H1 (cell line): ENCODE measurements at regions not wholly inside any gene's neighbourhood (a gene's known extent, or its start where the extent isn't known, plus 50 kb on each side); places are given as distances from the start of the nearest gene placed in this dataset.
"Not testable (repeated sequence)": the region's sequence is repeated elsewhere in the genome, so short reads cannot be mapped to it uniquely, and the experiment has no call there.

Source experiments
- CTCF ChIA-PET: fragments of 300-600 bp; sonication (Branson Sonifier 250); formaldehyde crosslinking; loops from one replicate; lab custom pipeline; 2021; ENCODE audit not compliant: partially characterized antibody; lab: Charles Lee
- POLR2A ChIA-PET: fragments of 300-600 bp; sonication (Branson Sonifier 250); formaldehyde crosslinking; loops from one replicate; lab custom pipeline; 2021; ENCODE audit warnings: inconsistent platforms; ENCODE audit not compliant: partially characterized antibody; lab: Charles Lee
- DNase-seq, 2 experiments: peaks; one replicate each; pipeline versions ENCODE4 v3.0.0 to v3.0.0-alpha.2; 2010 to 2022; ENCODE audit warnings: low spot score in 2 of 2, low read depth in 1 of 2, mixed read lengths in 1 of 2
- FAIRE-seq: peaks from 2 replicates; lab custom pipeline; 2011; peaks lifted over from hg19 to GRCh38; lab: Jason Lieb, UNC
- H2AFZ ChIP-seq: 2 replicates; pipeline ENCODE4 v1.8.1; 2012; ENCODE audit warnings: low read length, inconsistent platforms
- H2AK5ac ChIP-seq: 2 replicates; pipeline ENCODE4 v1.6.1; 2013; ENCODE audit warnings: low read depth, low read length
- H2BK120ac ChIP-seq: replicated peaks from 2 replicates; pipeline ENCODE3; 2013; ENCODE audit warnings: low read depth, low read length, inconsistent platforms
- H2BK12ac ChIP-seq: 2 replicates; pipeline ENCODE4 v1.6.1; 2013; ENCODE audit warnings: low read depth, low read length
- H2BK15ac ChIP-seq: 2 replicates; pipeline ENCODE4 v1.6.1; 2013; ENCODE audit warnings: low read length
- H2BK20ac ChIP-seq: 2 replicates; pipeline ENCODE4 v1.6.1; 2013; ENCODE audit warnings: low read length
- H2BK5ac ChIP-seq: 2 replicates; pipeline ENCODE4 v1.6.1; 2013; ENCODE audit warnings: low read depth, low read length
- H3K14ac ChIP-seq: 2 replicates; pipeline ENCODE4 v1.6.1; 2013; ENCODE audit warnings: inconsistent platforms; ENCODE audit not compliant: insufficient read length
- H3K18ac ChIP-seq: 2 replicates; pipeline ENCODE4 v1.6.1; 2013; ENCODE audit warnings: low read length; ENCODE audit errors: extremely low read depth
- H3K23ac ChIP-seq: 2 replicates; pipeline ENCODE4 v1.6.1; 2013; ENCODE audit warnings: inconsistent platforms; ENCODE audit not compliant: insufficient read length
- H3K23me2 ChIP-seq: 2 replicates; pipeline ENCODE4 v1.6.1; 2013; ENCODE audit warnings: low read depth, low read length
- H3K27ac ChIP-seq: 2 replicates; pipeline ENCODE4 v1.6.1; 2011; ENCODE audit warnings: low read depth, low read length, inconsistent platforms
- H3K27me3 ChIP-seq, 4 experiments: replicated peaks in 1 of 4; 1 replicate in 1 of 4; 2 replicates in 3 of 4; pipeline versions ENCODE4 v1.6.1 to v1.8.1; 2011 to 2013; ENCODE audit warnings: low read length in 3 of 4, mild to moderate bottlenecking in 3 of 4, inconsistent platforms in 2 of 4, mixed read lengths in 2 of 4, moderate library complexity in 1 of 4; ENCODE audit not compliant: control insufficient read depth in 3 of 4, insufficient read depth in 3 of 4; ENCODE audit errors: extremely low read depth in 1 of 4
- H3K36me3 ChIP-seq, 4 experiments: 2 replicates each; pipeline versions ENCODE4 v1.6.1 to v1.8.1; 2011 to 2013; ENCODE audit warnings: mild to moderate bottlenecking in 4 of 4, low read length in 3 of 4, moderate library complexity in 2 of 4, control low read depth in 1 of 4, inconsistent platforms in 1 of 4; ENCODE audit not compliant: insufficient read depth in 4 of 4, control insufficient read depth in 2 of 4
- H3K4ac ChIP-seq: replicated peaks from 2 replicates; pipeline ENCODE3; 2013; ENCODE audit warnings: low read length, low read depth, mixed read lengths, inconsistent platforms; ENCODE audit not compliant: insufficient read length
- H3K4me1 ChIP-seq, 4 experiments: replicated peaks in 1 of 4; 1 replicate in 1 of 4; 2 replicates in 3 of 4; pipeline versions ENCODE4 v1.6.1 to v1.8.1; 2011 to 2013; ENCODE audit warnings: low read length in 3 of 4, inconsistent platforms in 2 of 4, mixed read lengths in 1 of 4; ENCODE audit not compliant: insufficient read depth in 4 of 4, control insufficient read depth in 3 of 4
- H3K4me2 ChIP-seq, 2 experiments: 2 replicates each; pipeline versions ENCODE4 v1.6.1 to v1.8.1; 2011 to 2013; ENCODE audit warnings: low read depth in 2 of 2, low read length in 2 of 2, control low read depth in 1 of 2, inconsistent platforms in 1 of 2, mild to moderate bottlenecking in 1 of 2; ENCODE audit not compliant: insufficient read depth in 1 of 2
- H3K4me3 ChIP-seq, 4 experiments: fragments of 200-600, 300-600 bp in 1 of 4; sonication (generic), shearing (Covaris generic), sonication (Bioruptor Twin) in 1 of 4; 2 replicates each; pipeline versions ENCODE4 v1.5.1 to v1.8.1; 2011 to 2016; ENCODE audit warnings: low read length in 4 of 4, low read depth in 3 of 4, control low read depth in 2 of 4, inconsistent platforms in 2 of 4, mild to moderate bottlenecking in 2 of 4, mixed read lengths in 1 of 4, moderate library complexity in 1 of 4; ENCODE audit not compliant: insufficient read depth in 2 of 4; ENCODE audit errors: extremely low read depth in 1 of 4
- H3K56ac ChIP-seq: replicated peaks from 2 replicates; pipeline ENCODE3; 2013; ENCODE audit warnings: low read depth, mild to moderate bottlenecking, mixed read lengths, low read length, inconsistent platforms; ENCODE audit not compliant: insufficient read length
- H3K79me1 ChIP-seq: 2 replicates; pipeline ENCODE4 v1.6.1; 2013; ENCODE audit warnings: low read depth, low read length, control low read depth
- H3K79me2 ChIP-seq, 2 experiments: 2 replicates each; pipeline versions ENCODE4 v1.6.1 to v1.8.1; 2012 to 2013; ENCODE audit warnings: low read length in 2 of 2, mild to moderate bottlenecking in 2 of 2, inconsistent platforms in 1 of 2; ENCODE audit not compliant: insufficient read depth in 2 of 2, control insufficient read depth in 1 of 2
- H3K9ac ChIP-seq, 4 experiments: replicated peaks in 1 of 4; 1 replicate in 1 of 4; 2 replicates in 3 of 4; pipeline versions ENCODE4 v1.6.1 to v1.8.1; 2011 to 2013; ENCODE audit warnings: low read depth in 3 of 4, low read length in 3 of 4, control low read depth in 2 of 4, mild to moderate bottlenecking in 2 of 4, moderate library complexity in 2 of 4, inconsistent platforms in 1 of 4; ENCODE audit errors: extremely low read depth in 1 of 4
- H3K9me3 ChIP-seq, 2 experiments: 2 replicates each; pipeline versions ENCODE4 v1.6.1 to v1.8.1; 2012 to 2013; ENCODE audit warnings: mild to moderate bottlenecking in 2 of 2, moderate library complexity in 2 of 2, control low read depth in 1 of 2, inconsistent platforms in 1 of 2, low read depth in 1 of 2, low read length in 1 of 2, mixed read lengths in 1 of 2; ENCODE audit not compliant: insufficient read depth in 2 of 2
- H4K20me1 ChIP-seq, 2 experiments: replicated peaks in 1 of 2; 2 replicates each; pipeline versions ENCODE3 to v1.8.1; 2011 to 2013; ENCODE audit warnings: inconsistent platforms in 2 of 2, low read length in 2 of 2, mild to moderate bottlenecking in 1 of 2; ENCODE audit not compliant: insufficient read depth in 2 of 2, control insufficient read depth in 1 of 2
- H4K5ac ChIP-seq: 2 replicates; pipeline ENCODE4 v1.6.1; 2013; ENCODE audit warnings: low read length, low read depth, mixed read lengths, inconsistent platforms; ENCODE audit not compliant: insufficient read length
- H4K8ac ChIP-seq: 2 replicates; pipeline ENCODE4 v1.8.0; 2013; ENCODE audit warnings: mild to moderate bottlenecking, moderate library complexity, low read length, inconsistent platforms; ENCODE audit not compliant: insufficient read depth; ENCODE audit errors: extremely low read depth
- H4K91ac ChIP-seq: replicated peaks from 2 replicates; pipeline ENCODE3; 2013; ENCODE audit warnings: low read length, mixed read lengths, inconsistent platforms; ENCODE audit not compliant: insufficient read length
- WGBS, 2 experiments: shearing (Covaris generic) in 1 of 2; methylation state at CpG; one replicate each; pipeline versions ENCODE4 v1.1.6 to v1.1.7; 2013 to 2015; ENCODE audit warnings: low lambda C conversion rate in 2 of 2, mixed read lengths in 2 of 2, inconsistent platforms in 1 of 2, low coverage in 1 of 2, missing lambda C conversion rate in 1 of 2; ENCODE audit not compliant: insufficient replicate concordance in 2 of 2, insufficient coverage in 1 of 2, insufficient read length in 1 of 2; ENCODE audit errors: extremely low coverage in 1 of 2, missing lambda C conversion rate in 1 of 2; 5-methylcytosine and 5-hydroxymethylcytosine counted together

DNA sequence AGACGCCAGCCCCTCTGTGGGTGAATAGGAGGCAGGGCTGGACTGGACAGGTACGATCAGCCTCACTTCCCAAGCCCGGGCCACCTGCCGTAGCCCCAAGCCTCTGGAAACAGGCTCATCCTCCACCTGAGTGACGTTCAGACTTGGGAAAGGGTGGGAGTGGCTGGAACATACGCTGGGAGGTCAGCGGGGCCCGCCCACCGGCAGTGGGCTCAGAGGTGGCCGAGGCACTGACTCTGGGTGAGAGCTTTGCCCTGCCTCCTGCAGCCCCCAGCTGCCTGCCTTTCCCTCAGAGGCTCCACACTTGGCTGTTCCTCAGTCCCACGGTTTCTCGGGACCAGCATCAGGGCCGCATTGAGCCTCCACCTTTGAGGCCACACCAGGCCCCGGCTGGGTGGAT is 123.8 kb upstream of the FOXD4L5 start:
- H4K91ac ChIP-seq, H3K36me3 ChIP-seq, H3K23ac ChIP-seq, POLR2A ChIA-PET, H3K79me2 ChIP-seq, H2AFZ ChIP-seq, H3K4me1 ChIP-seq, H2BK20ac ChIP-seq, H3K9ac ChIP-seq, H2BK12ac ChIP-seq, H2BK15ac ChIP-seq, H4K20me1 ChIP-seq, H3K23me2 ChIP-seq, H4K8ac ChIP-seq, H3K27me3 ChIP-seq, H3K56ac ChIP-seq, H2BK5ac ChIP-seq, H3K4me3 ChIP-seq, DNase-seq, CTCF ChIA-PET, H3K14ac ChIP-seq, H3K4ac ChIP-seq, FAIRE-seq, H3K27ac ChIP-seq, H2AK5ac ChIP-seq, H3K4me2 ChIP-seq, H3K18ac ChIP-seq, H3K79me1 ChIP-seq, H4K5ac ChIP-seq, H2BK120ac ChIP-seq: not testable (repeated sequence)
- peaks cover 0 to 82% of the 10 kb centered on the region in 2 experiments; a peak in 2 of 4 replicates for H3K9me3 ChIP-seq
- 80% methylated on average over 4 of the region's 14 CpGs; no CpG with 5 or more reads in 1 of the 2 experiments for whole genome bisulfite sequencing, 2 experiments

DNA sequence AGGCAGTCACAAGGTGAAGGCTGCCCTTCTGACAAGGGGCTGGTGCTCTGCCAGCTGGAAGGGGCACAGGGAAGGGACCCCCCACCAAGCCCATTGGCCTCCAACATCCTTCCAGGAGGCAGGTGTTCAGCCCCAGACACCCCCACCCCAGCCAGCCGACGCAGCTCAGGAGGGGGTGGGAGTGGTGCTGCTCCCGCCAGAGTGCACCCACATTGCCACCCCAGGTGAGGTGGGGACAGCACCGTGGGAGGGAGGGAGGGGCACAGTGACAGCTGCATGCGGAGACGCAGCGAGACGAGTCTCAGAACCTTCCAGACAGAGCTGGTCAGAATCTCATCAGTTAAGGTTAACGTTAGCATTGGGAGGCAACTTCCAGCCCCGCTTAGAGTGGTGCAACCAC is 121.6 kb upstream of the FOXD4L5 start:
- H4K91ac ChIP-seq, H3K27ac ChIP-seq, H3K4ac ChIP-seq, H3K4me2 ChIP-seq, H4K20me1 ChIP-seq, H3K9ac ChIP-seq, H3K79me1 ChIP-seq, H3K18ac ChIP-seq, H2BK5ac ChIP-seq, H3K14ac ChIP-seq, H3K27me3 ChIP-seq, H3K23me2 ChIP-seq, H2BK12ac ChIP-seq, H3K23ac ChIP-seq, H3K4me3 ChIP-seq, H2AK5ac ChIP-seq, CTCF ChIA-PET, H3K4me1 ChIP-seq, FAIRE-seq, DNase-seq, H3K79me2 ChIP-seq, H2AFZ ChIP-seq, H3K56ac ChIP-seq, H3K36me3 ChIP-seq, H4K8ac ChIP-seq, POLR2A ChIA-PET, H2BK15ac ChIP-seq, H4K5ac ChIP-seq, H2BK20ac ChIP-seq, H2BK120ac ChIP-seq: not testable (repeated sequence)
- WGBS, 2 experiments, result no CpG with 5 or more reads among the region's 10 CpGs
- H3K9me3 ChIP-seq, result peaks cover 0 to 82% of the 10 kb centered on the region in 2 experiments; a peak in 2 of 4 replicates
